ENCODE measurements at regions not wholly inside any gene's neighbourhood (a gene's known extent, or its start where the extent isn't known, plus 50 kb on each side); places are given as distances from the start of the nearest gene placed in this dataset.
A peak's percentile ranks its signal among the peaks of the same experiment; 100 is the strongest.
"Not testable (repeated sequence)": the region's sequence is repeated elsewhere in the genome, so short reads cannot be mapped to it uniquely, and the experiment has no call there.

DNA sequence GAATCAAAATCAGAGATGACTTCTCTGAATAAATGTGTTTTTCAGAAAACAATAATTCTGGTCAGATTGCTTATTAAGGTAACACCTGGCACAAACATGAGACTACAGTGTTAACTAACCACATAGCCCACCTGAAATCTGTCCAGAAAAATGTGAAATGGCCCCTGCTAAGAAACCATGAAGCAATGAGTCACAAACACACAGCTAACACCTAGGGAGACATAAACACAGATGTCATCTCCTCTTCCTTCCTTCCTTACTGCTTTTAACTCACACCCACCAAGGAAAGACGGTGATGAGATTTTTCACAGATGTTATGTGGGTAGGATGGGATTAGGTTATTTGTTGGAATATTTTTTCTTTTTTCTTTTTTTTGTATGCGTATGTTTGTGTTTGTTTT, 315.0 kb upstream of the STAC start:
- Histone ChIP-seq H3K36me3 (replicated peaks) (no peaks in the 10 kb centered on the region), H3K9me3 (no peaks in the 10 kb centered on the region), H3K4me3 (no peak overlapping the region), H3K27me3 (ENCODE audit: low read depth) (no peaks in the 10 kb centered on the region), H3K4me1 (no peaks in the 10 kb centered on the region)
- in situ Hi-C loops (cut with MboI; ENCODE audit: low sequenced_read_pairs) = no loop called here
- DNase-seq (ENCODE audit: low spot score in 2 of 2) = no peak

DNA sequence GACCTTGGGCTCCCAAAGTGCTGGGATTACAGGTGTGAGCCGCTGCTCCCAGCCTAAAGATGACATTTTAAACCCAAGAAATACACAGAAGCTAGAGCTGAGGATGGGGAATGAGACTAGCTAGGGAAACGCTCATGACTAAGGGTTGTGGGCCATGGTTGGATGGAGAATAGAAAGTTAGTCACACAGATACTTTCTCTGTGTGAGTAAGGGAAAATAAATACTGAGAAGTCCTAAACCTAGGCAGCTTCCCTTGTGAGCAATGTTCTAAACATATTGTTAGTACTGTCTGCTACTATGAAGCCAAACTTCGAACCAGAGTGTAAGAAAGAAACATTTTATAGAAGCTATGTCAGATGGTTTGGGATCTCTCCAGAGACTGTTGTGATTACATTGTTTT, 304.8 kb upstream of the STAC start:
- Histone ChIP-seq H3K27me3 (ENCODE audit: low read depth) (no peaks in the 10 kb centered on the region), H3K9me3 (no peaks in the 10 kb centered on the region), H3K4me1 (no peaks in the 10 kb centered on the region), H3K36me3 (replicated peaks) (no peaks in the 10 kb centered on the region), H3K4me3 (no peak overlapping the region)
- in situ Hi-C loops (cut with MboI; ENCODE audit: low sequenced_read_pairs) = no loop called here
- no peak for DNase-seq (ENCODE audit: low spot score in 2 of 2)

DNA sequence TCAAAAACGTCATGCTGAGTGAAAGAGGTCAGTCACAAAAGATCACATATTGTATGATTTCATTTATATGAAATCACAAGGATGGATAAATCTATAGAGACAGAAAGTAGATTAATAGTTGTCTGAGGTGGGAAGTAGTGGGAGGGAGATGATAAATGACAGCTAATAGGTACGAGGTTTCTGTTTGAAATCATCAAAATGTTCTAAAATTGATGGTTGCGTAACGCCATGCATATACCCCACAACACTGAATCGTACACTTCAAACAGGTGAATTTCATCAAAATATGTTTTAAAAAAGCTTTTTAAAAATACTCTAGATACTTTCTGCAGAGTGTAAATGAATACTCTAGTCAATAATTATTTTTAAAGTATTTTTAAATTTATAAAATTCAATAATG, 303.0 kb upstream of the STAC start:
- Histone ChIP-seq H3K4me3 (no peak overlapping the region), H3K9me3 (no peaks in the 10 kb centered on the region), H3K4me1 (no peaks in the 10 kb centered on the region), H3K27me3 (ENCODE audit: low read depth) (no peaks in the 10 kb centered on the region), H3K36me3 (replicated peaks) (no peaks in the 10 kb centered on the region)
- in situ Hi-C loops (cut with MboI; ENCODE audit: low sequenced_read_pairs) = no loop called here
- DNase-seq (ENCODE audit: low spot score in 2 of 2) = no peak

DNA sequence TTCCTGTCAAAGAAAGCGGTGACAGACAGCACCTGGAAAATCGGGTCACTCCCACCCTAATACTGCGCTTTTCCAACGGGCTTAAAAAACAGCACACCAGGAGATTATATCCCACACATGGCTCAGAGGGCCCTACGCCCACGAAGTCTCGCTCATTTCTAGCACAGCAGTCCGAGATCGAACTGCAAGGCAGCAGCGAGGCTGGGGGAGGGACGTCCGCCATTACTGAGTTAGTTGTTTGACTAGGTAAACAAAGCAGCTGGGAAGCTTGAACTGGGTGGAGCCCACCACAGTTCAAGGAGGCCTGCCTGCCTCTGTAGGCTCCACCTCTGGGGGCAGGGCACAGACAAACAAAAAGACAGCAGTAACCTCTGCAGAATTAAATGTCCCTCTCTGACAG, 297.3 kb upstream of the STAC start:
- H3K9me3 ChIP-seq; H3K36me3 ChIP-seq (replicated peaks); DNase-seq (ENCODE audit: low spot score in 2 of 2); in situ Hi-C loops (cut with MboI; ENCODE audit: low sequenced_read_pairs); H3K27me3 ChIP-seq (ENCODE audit: low read depth); H3K4me3 ChIP-seq; H3K4me1 ChIP-seq: not testable (repeated sequence)

DNA sequence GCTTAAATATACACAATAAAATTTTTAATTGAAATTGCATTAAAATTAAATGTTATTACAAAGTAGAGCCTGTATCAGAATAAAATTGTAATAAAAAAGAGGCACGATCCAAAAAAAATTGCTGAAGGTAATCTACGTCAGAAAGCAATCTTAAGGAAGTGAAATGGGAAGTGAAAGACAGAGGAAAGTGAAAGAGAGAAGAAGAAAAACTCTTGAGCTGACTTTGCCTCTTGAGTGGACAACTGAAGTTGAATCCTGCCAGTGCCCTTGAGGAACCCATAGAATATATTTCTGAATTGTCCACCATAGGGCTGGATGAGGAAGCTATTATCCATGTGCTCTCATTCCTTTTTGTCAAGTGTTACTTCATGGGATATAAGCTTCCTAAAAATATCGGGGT, 285.1 kb upstream of the STAC start:
- in situ Hi-C loops (cut with MboI; ENCODE audit: low sequenced_read_pairs) = no loop called here
- DNase-seq (ENCODE audit: low spot score in 2 of 2) = no peak
- no peak overlapping the region for H3K4me3 ChIP-seq

DNA sequence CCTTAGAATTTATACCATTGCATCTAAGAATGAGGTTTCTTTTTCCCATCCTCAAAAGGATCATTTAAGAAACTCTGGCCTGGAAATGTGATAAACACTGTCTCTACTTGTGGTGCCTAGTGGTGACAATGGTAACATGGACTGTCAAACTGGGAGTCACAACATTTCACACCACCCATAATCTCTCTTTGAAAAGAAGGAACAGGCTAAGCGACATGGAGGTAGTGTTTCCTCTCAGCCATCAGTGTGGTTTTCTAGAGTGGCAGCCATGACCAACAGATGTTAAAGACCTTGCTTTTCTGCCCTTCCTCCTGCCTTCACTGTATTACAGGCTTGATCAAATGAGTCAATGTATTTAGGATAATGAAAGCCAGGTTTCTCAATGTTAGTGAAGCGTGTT, 283.1 kb upstream of the STAC start:
- Histone ChIP-seq H3K9me3 (no peaks in the 10 kb centered on the region; the same call in 1 of the 2 replicates), H3K27me3 (ENCODE audit: low read depth) (no peaks in the 10 kb centered on the region), H3K4me3 (no peak overlapping the region), H3K4me1 (peaks cover 14% of the 10 kb centered on the region), H3K36me3 (replicated peaks) (no peaks in the 10 kb centered on the region)
- no peak for DNase-seq (ENCODE audit: low spot score in 2 of 2)
- in situ Hi-C loops (cut with MboI; ENCODE audit: low sequenced_read_pairs) = no loop called here

More for the DNA sequence above, 285.1 kb upstream of the STAC start:
- Histone ChIP-seq H3K9me3 (no peaks in the 10 kb centered on the region; the same call in 1 of the 2 replicates), H3K36me3 (replicated peaks) (no peaks in the 10 kb centered on the region), H3K27me3 (ENCODE audit: low read depth) (no peaks in the 10 kb centered on the region), H3K4me1 (peaks cover 12% of the 10 kb centered on the region)

DNA sequence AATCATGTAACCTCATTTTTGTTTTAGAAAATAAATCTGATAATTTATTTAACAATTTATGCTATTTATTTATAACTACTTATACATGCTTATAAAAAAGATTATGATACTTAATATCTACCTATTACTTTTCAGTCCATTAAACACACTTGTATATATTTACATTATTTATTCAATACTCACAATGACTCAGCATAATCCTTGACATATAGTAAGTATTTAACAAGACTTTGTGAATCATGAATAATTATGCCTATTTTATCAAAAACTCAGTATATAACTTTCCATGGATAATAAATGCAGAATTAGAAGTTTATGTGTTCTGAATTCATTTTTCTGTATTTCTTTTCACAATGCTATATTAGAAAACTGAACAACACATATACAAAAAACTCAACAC, 266.0 kb upstream of the STAC start:
- Histone ChIP-seq H3K4me3 (no peak overlapping the region), H3K36me3 (replicated peaks) (no peaks in the 10 kb centered on the region), H3K4me1 (no peaks in the 10 kb centered on the region), H3K27me3 (ENCODE audit: low read depth) (no peaks in the 10 kb centered on the region), H3K9me3 (no peaks in the 10 kb centered on the region)
- in situ Hi-C loops (cut with MboI; ENCODE audit: low sequenced_read_pairs) = loop anchor here (25.0 kb wide), 1 partner anchor 598 kb away; no protein-coding TSS in a partner anchor
- DNase-seq (ENCODE audit: low spot score in 2 of 2) = no peak

DNA sequence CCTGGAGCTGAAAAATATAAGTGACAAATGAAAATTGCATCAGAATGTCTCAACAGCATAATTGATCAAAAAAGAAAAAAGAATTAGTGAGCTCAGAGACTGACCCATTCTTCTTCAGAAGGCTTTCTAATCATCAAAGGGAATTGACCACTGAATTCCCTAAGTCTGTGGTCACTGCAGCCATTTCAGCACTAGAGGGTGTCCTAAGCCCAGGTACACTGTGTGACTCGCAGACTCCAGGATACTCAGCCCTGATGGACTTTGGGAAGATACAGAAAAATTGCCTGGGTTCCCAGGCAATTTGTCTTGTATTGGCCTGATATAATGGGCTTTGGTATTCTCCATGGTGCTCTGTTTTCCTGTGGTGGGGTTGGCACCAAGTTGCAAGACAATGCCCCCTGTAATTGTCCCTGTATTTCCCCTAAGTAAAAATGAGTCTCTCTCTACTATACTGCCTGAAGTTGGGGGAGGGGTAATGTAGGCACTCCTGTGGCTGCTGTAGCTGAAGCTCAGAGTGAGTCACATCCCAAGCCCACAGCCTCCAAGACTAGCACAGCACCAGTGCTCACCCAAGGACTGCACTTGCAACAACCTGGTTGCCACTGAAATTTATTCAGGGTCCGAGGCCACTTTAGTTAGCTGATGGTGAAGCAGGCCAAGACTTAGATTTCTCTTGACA, 256.0 kb upstream of the STAC start:
- in situ Hi-C loops (cut with MboI; ENCODE audit: low sequenced_read_pairs) = loop anchor here (25.0 kb wide), 1 partner anchor 588 kb away; no protein-coding TSS in a partner anchor
- no peaks in the 10 kb centered on the region for H3K36me3 ChIP-seq (replicated peaks)
- H3K4me3 ChIP-seq = no peak overlapping the region
- no peaks in the 10 kb centered on the region for H3K4me1 ChIP-seq
- peak in 1 of 2 experiments; percentile 39 for DNase-seq (ENCODE audit: low spot score in 2 of 2)
- H3K9me3 ChIP-seq = no peaks in the 10 kb centered on the region
- no peaks in the 10 kb centered on the region for H3K27me3 ChIP-seq (ENCODE audit: low read depth)

DNA sequence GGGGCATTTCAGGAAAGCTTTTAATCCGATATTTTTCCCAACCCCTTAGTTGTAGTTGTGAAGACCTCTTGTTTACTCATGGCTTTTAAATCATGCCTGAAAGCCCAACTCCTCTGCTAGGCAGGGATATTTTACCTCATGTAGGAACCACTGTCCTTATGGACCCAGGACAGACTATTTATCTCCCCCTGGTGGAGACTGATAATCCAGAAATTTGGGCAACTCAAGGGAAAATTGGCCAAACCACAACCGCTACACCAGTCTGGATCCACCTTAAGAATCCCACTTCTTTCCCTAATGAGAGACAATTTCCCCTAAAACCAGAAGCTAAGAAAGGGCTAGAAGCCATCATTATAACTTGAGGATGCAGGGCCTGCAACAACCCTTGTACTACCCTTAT, 248.1 kb upstream of the STAC start:
- Histone ChIP-seq H3K4me1 (no peaks in the 10 kb centered on the region), H3K4me3 (no peak overlapping the region), H3K27me3 (ENCODE audit: low read depth) (no peaks in the 10 kb centered on the region), H3K36me3 (replicated peaks) (no peaks in the 10 kb centered on the region), H3K9me3 (no peaks in the 10 kb centered on the region)
- in situ Hi-C loops (cut with MboI; ENCODE audit: low sequenced_read_pairs) = no loop called here
- DNase-seq (ENCODE audit: low spot score in 2 of 2) = no peak

DNA sequence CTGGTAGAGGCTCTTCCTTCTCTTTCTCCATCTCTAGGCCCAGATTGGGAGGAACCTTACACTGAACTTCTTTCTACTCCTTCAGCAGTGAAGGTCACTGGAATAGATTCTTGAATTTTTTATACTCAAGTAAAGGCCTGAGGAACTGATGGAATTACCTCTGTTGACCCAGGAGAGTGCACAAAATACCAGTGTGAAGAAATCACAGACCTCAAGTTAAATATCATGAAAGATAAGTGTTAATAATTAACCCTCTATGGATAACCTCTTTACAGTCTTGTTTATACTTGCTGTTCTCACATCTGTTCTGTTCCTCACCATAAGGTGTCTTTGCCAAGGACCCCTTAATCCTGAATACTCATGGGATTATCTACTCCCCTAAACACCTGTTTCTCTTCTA, 244.4 kb upstream of the STAC start:
- Histone ChIP-seq H3K9me3 (no peaks in the 10 kb centered on the region), H3K27me3 (ENCODE audit: low read depth) (no peaks in the 10 kb centered on the region), H3K36me3 (replicated peaks) (no peaks in the 10 kb centered on the region), H3K4me1 (no peaks in the 10 kb centered on the region), H3K4me3 (no peak overlapping the region)
- DNase-seq (ENCODE audit: low spot score in 2 of 2) = no peak
- in situ Hi-C loops (cut with MboI; ENCODE audit: low sequenced_read_pairs) = no loop called here

DNA sequence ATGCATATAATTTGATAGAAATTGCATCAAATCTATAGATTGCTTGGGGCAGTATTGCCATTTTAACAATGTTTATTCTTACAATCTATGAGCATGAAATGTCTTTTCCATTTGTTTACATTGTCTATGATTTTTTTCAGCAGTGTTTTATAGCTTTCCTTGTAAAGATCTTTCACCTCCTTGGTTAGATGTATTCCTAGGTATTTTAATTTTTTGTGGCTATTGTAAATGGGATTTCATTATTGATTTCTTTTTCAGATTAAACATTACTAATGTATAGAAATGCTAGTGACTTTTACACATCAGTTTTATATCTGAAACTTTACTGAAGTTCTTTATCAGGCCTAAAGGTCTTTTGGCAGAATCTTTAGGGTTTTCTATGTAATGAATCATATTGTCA, 237.6 kb upstream of the STAC start:
- no peak overlapping the region for H3K4me3 ChIP-seq
- no peaks in the 10 kb centered on the region for H3K27me3 ChIP-seq (ENCODE audit: low read depth)
- DNase-seq (ENCODE audit: low spot score in 2 of 2) = no peak
- H3K4me1 ChIP-seq = no peaks in the 10 kb centered on the region
- H3K9me3 ChIP-seq = no peaks in the 10 kb centered on the region
- in situ Hi-C loops (cut with MboI; ENCODE audit: low sequenced_read_pairs) = no loop called here
- H3K36me3 ChIP-seq (replicated peaks) = no peaks in the 10 kb centered on the region

DNA sequence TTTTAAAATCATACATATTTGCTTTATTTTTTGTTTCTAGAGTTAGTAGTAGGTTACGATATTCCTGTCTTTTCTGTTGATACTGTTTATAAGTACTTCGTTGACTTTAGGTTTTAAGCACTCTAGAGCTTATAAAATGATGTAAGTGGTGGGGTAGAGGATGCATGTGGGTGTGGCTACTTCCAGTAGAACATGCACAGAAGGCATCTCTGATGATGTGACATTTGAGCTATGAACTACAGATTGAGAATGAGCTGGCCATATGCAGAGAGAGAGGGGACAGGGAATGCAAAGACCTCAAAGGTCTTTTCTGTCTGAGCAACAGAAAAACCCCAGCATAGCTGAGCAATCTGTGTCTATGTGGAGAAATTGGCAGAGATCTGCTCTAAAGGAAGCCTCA, 233.9 kb upstream of the STAC start:
- Histone ChIP-seq H3K27me3 (ENCODE audit: low read depth) (no peaks in the 10 kb centered on the region), H3K9me3 (no peaks in the 10 kb centered on the region), H3K4me1 (no peaks in the 10 kb centered on the region), H3K4me3 (no peak overlapping the region), H3K36me3 (replicated peaks) (no peaks in the 10 kb centered on the region)
- in situ Hi-C loops (cut with MboI; ENCODE audit: low sequenced_read_pairs) = no loop called here
- DNase-seq (ENCODE audit: low spot score in 2 of 2) = no peak

DNA sequence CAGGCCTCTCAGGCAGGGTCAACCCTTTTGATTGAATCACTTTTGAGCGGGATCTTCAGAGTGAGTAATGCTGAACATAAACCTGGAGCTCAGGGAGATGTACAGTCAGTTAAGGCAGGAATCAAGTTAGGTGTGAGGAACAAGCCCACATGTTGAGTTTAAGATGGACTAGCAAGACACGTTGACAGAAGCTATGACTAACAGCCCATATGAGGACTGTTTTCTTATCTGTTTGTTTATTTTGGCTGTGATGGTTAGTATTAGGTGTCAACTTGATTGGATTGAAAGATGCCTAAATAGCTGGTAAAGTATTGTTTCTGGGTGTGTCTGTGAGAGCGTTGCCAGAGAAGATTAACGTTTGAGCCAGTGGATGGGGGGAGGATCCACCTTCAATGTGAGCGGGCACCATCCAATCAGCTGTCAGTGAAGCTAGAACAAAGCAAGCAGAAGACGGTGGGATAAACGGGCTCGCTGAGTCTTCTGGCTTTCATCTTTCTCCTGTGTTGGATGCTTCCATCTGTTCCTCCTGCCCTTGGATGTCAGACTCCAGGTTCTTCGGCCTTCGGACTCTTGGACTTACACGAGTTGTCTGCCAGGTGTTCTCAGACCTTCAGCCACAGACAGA, 232.3 kb upstream of the STAC start:
- in situ Hi-C loops (cut with MboI; ENCODE audit: low sequenced_read_pairs) = no loop called here
- DNase-seq (ENCODE audit: low spot score in 2 of 2) = no peak
- H3K9me3 ChIP-seq = no peaks in the 10 kb centered on the region
- H3K27me3 ChIP-seq (ENCODE audit: low read depth) = no peaks in the 10 kb centered on the region
- H3K4me3 ChIP-seq = no peak overlapping the region
- H3K4me1 ChIP-seq = no peaks in the 10 kb centered on the region
- no peaks in the 10 kb centered on the region for H3K36me3 ChIP-seq (replicated peaks)

DNA sequence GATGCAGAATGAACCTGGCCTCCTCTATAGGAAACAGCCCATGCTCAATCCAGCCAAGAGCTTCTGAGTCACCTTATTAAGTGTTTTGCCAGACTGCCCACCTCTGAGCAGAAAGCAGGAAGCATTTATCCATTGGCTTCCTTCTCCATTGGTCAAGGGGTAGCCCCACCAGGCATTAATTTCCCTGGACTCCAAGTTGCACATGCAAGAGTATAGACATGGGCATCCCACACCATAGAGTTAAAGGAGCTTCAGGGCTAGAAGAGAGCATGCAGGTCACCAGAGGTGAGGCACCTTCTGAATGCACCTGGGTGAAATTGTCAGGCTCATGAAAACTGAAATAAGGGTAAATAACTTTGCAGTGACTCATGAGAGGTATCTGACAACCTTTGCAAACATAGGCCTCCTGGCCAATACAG, 230.8 kb upstream of the STAC start:
- no peak for DNase-seq (ENCODE audit: low spot score in 2 of 2)
- H3K36me3 ChIP-seq (replicated peaks) = no peaks in the 10 kb centered on the region
- H3K9me3 ChIP-seq = no peaks in the 10 kb centered on the region
- no peak overlapping the region for H3K4me3 ChIP-seq
- no peaks in the 10 kb centered on the region for H3K27me3 ChIP-seq (ENCODE audit: low read depth)
- in situ Hi-C loops (cut with MboI; ENCODE audit: low sequenced_read_pairs) = no loop called here
- no peaks in the 10 kb centered on the region for H3K4me1 ChIP-seq

DNA sequence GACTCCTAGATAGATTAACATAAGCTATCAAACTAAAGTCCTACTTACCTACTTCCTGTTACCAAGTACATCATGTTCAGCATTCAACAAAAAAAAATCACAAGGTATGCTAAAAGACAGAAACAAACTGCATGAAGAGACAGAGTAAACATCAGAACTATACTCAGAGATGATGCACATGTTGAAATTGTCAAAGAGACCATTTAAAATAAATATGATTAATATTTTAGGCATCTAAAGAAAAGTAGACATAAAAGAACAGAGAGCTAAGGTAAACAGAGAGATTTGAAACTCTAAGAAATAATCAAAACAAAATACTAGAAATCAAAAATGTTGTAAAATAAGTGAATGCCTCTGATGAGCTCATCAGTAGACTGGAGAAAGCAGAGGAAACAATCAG, 224.8 kb upstream of the STAC start:
- Histone ChIP-seq H3K4me1 (no peaks in the 10 kb centered on the region), H3K9me3 (no peaks in the 10 kb centered on the region), H3K36me3 (replicated peaks) (no peaks in the 10 kb centered on the region), H3K27me3 (ENCODE audit: low read depth) (no peaks in the 10 kb centered on the region), H3K4me3 (no peak overlapping the region)
- in situ Hi-C loops (cut with MboI; ENCODE audit: low sequenced_read_pairs) = no loop called here
- DNase-seq (ENCODE audit: low spot score in 2 of 2) = no peak

All from HAP-1 (cell line).